ENCODE measurements at regions not wholly inside any gene's neighbourhood (a gene's known extent, or its start where the extent isn't known, plus 50 kb on each side); places are given as distances from the start of the nearest gene placed in this dataset.

GRCh38 chr7:24404315-24404714, 120.3 kb downstream of the NPY start:
- Histone ChIP-seq H3K9me3 (no peaks in the 10 kb centered on the region), H3K4me3 (no peak overlapping the region), H3K4me1 (peaks cover 22% of the 10 kb centered on the region), H3K27me3 (ENCODE audit: low read depth) (no peaks in the 10 kb centered on the region), H3K36me3 (replicated peaks) (no peaks in the 10 kb centered on the region)
- in situ Hi-C loops (cut with MboI; ENCODE audit: low sequenced_read_pairs), result no loop called here
- no peak for DNase-seq (ENCODE audit: low spot score in 2 of 2)

GRCh38 chr7:24405002-24405401, 121.0 kb downstream of the NPY start:
- no peak for DNase-seq (ENCODE audit: low spot score in 2 of 2)
- H3K27me3 ChIP-seq (ENCODE audit: low read depth), result no peaks in the 10 kb centered on the region
- peaks cover 22% of the 10 kb centered on the region for H3K4me1 ChIP-seq
- no peaks in the 10 kb centered on the region for H3K9me3 ChIP-seq
- in situ Hi-C loops (cut with MboI; ENCODE audit: low sequenced_read_pairs), result no loop called here
- no peaks in the 10 kb centered on the region for H3K36me3 ChIP-seq (replicated peaks)
- no peak overlapping the region for H3K4me3 ChIP-seq

GRCh38 chr7:24406053-24406788, 122.2 kb downstream of the NPY start:
- Histone ChIP-seq H3K4me1 (peaks cover 22% of the 10 kb centered on the region), H3K4me3 (no peak overlapping the region), H3K27me3 (ENCODE audit: low read depth) (no peaks in the 10 kb centered on the region), H3K36me3 (replicated peaks) (no peaks in the 10 kb centered on the region), H3K9me3 (no peaks in the 10 kb centered on the region)
- in situ Hi-C loops (cut with MboI; ENCODE audit: low sequenced_read_pairs), result no loop called here
- peak; percentile 41 to 85 for DNase-seq (ENCODE audit: low spot score in 2 of 2)

- no peaks in the 10 kb centered on the region for H3K27me3 ChIP-seq (ENCODE audit: low read depth)
- H3K9me3 ChIP-seq, result no peaks in the 10 kb centered on the region
- H3K4me1 ChIP-seq, result peaks cover 20% of the 10 kb centered on the region
- no peaks in the 10 kb centered on the region for H3K36me3 ChIP-seq (replicated peaks)
- in situ Hi-C loops (cut with MboI; ENCODE audit: low sequenced_read_pairs), result no loop called here
- H3K4me3 ChIP-seq, result no peak overlapping the region
- DNase-seq (ENCODE audit: low spot score in 2 of 2), result peak in 1 of 2 experiments; percentile 18
Measured at GRCh38 chr7:24406789-24407299, 122.9 kb downstream of the NPY start.

- H3K36me3 ChIP-seq (replicated peaks), result no peaks in the 10 kb centered on the region
- no peak overlapping the region for H3K4me3 ChIP-seq
- H3K9me3 ChIP-seq, result no peaks in the 10 kb centered on the region
- in situ Hi-C loops (cut with MboI; ENCODE audit: low sequenced_read_pairs), result no loop called here
- no peak for DNase-seq (ENCODE audit: low spot score in 2 of 2)
- H3K27me3 ChIP-seq (ENCODE audit: low read depth), result no peaks in the 10 kb centered on the region
- peaks cover 17% of the 10 kb centered on the region for H3K4me1 ChIP-seq
Measured at GRCh38 chr7:24407965-24408364, 124.0 kb downstream of the NPY start.

- Histone ChIP-seq H3K9me3 (peaks cover 3% of the 10 kb centered on the region; the same call in 1 of the 2 replicates), H3K4me1 (peaks cover 17% of the 10 kb centered on the region), H3K27me3 (ENCODE audit: low read depth) (no peaks in the 10 kb centered on the region), H3K36me3 (replicated peaks) (no peaks in the 10 kb centered on the region), H3K4me3 (no peak overlapping the region)
- in situ Hi-C loops (cut with MboI; ENCODE audit: low sequenced_read_pairs), result no loop called here
- no peak for DNase-seq (ENCODE audit: low spot score in 2 of 2)
Measured at GRCh38 chr7:24408798-24409430, 124.9 kb downstream of the NPY start.

- Histone ChIP-seq H3K4me3 (no peak overlapping the region), H3K36me3 (replicated peaks) (no peaks in the 10 kb centered on the region), H3K27me3 (ENCODE audit: low read depth) (no peaks in the 10 kb centered on the region), H3K4me1 (peaks cover 17% of the 10 kb centered on the region), H3K9me3 (peaks cover 4% of the 10 kb centered on the region; the same call in 1 of the 2 replicates)
- no peak for DNase-seq (ENCODE audit: low spot score in 2 of 2)
- in situ Hi-C loops (cut with MboI; ENCODE audit: low sequenced_read_pairs), result no loop called here
Measured at GRCh38 chr7:24409431-24410024, 125.5 kb downstream of the NPY start.

GRCh38 chr7:24411226-24411625, 127.2 kb downstream of the NPY start:
- Histone ChIP-seq H3K9me3 (peaks cover 4% of the 10 kb centered on the region; the same call in 1 of the 2 replicates), H3K4me1 (peaks cover 10% of the 10 kb centered on the region), H3K36me3 (replicated peaks) (no peaks in the 10 kb centered on the region), H3K4me3 (no peak overlapping the region), H3K27me3 (ENCODE audit: low read depth) (no peaks in the 10 kb centered on the region)
- DNase-seq (ENCODE audit: low spot score in 2 of 2), result no peak
- in situ Hi-C loops (cut with MboI; ENCODE audit: low sequenced_read_pairs), result no loop called here

- no peak for DNase-seq (ENCODE audit: low spot score in 2 of 2)
- in situ Hi-C loops (cut with MboI; ENCODE audit: low sequenced_read_pairs), result no loop called here
- Histone ChIP-seq H3K4me3 (no peak overlapping the region), H3K36me3 (replicated peaks) (no peaks in the 10 kb centered on the region), H3K9me3 (peaks cover 4% of the 10 kb centered on the region; the same call in 1 of the 2 replicates), H3K4me1 (no peaks in the 10 kb centered on the region), H3K27me3 (ENCODE audit: low read depth) (no peaks in the 10 kb centered on the region)
Measured at GRCh38 chr7:24417526-24418120, 133.6 kb downstream of the NPY start.

GRCh38 chr7:24419077-24419476, 135.1 kb downstream of the NPY start:
- peak in 1 of 2 experiments; percentile 14 for DNase-seq (ENCODE audit: low spot score in 2 of 2)
- no peak overlapping the region for H3K4me3 ChIP-seq
- in situ Hi-C loops (cut with MboI; ENCODE audit: low sequenced_read_pairs), result no loop called here
- H3K36me3 ChIP-seq (replicated peaks), result no peaks in the 10 kb centered on the region
- no peaks in the 10 kb centered on the region for H3K4me1 ChIP-seq
- H3K9me3 ChIP-seq, result no peaks in the 10 kb centered on the region
- H3K27me3 ChIP-seq (ENCODE audit: low read depth), result no peaks in the 10 kb centered on the region

GRCh38 chr7:24419511-24419910, 135.5 kb downstream of the NPY start:
- in situ Hi-C loops (cut with MboI; ENCODE audit: low sequenced_read_pairs), result no loop called here
- H3K4me3 ChIP-seq, result no peak overlapping the region
- no peaks in the 10 kb centered on the region for H3K27me3 ChIP-seq (ENCODE audit: low read depth)
- no peak for DNase-seq (ENCODE audit: low spot score in 2 of 2)
- no peaks in the 10 kb centered on the region for H3K4me1 ChIP-seq
- H3K9me3 ChIP-seq, result no peaks in the 10 kb centered on the region
- H3K36me3 ChIP-seq (replicated peaks), result no peaks in the 10 kb centered on the region

GRCh38 chr7:24422441-24423010, 138.5 kb downstream of the NPY start:
- no peaks in the 10 kb centered on the region for H3K27me3 ChIP-seq (ENCODE audit: low read depth)
- no peaks in the 10 kb centered on the region for H3K36me3 ChIP-seq (replicated peaks)
- in situ Hi-C loops (cut with MboI; ENCODE audit: low sequenced_read_pairs), result no loop called here
- peaks cover 11% of the 10 kb centered on the region; the same call in 1 of the 2 replicates for H3K9me3 ChIP-seq
- H3K4me3 ChIP-seq, result no peak overlapping the region
- no peak for DNase-seq (ENCODE audit: low spot score in 2 of 2)
- H3K4me1 ChIP-seq, result no peaks in the 10 kb centered on the region

- Histone ChIP-seq H3K27me3 (ENCODE audit: low read depth) (no peaks in the 10 kb centered on the region), H3K4me3 (no peak overlapping the region), H3K4me1 (no peaks in the 10 kb centered on the region), H3K9me3 (peaks cover 11% of the 10 kb centered on the region; the same call in 1 of the 2 replicates), H3K36me3 (replicated peaks) (no peaks in the 10 kb centered on the region)
- in situ Hi-C loops (cut with MboI; ENCODE audit: low sequenced_read_pairs), result no loop called here
- DNase-seq (ENCODE audit: low spot score in 2 of 2), result no peak
Measured at GRCh38 chr7:24425664-24426063, 141.7 kb downstream of the NPY start.
